Mammary epithelial cell (primary cell): ENCODE measurements at regions not wholly inside any gene's neighbourhood (a gene's known extent, or its start where the extent isn't known, plus 50 kb on each side); places are given as distances from the start of the nearest gene placed in this dataset.

Experiments
- EZH2 ChIP-seq: IDR thresholded peaks from 2 replicates; pipeline ENCODE4 v1.6.1; 2012; ENCODE audit warnings: low read length, inconsistent platforms, borderline replicate concordance
- TF ChIP-seq, protein P1 (sequence below), 2 donors: IDR thresholded peaks in 1 of 2; conservative IDR thresholded peaks in 1 of 2; 2 replicates each; pipeline ENCODE4 v1.5.1; 2011 to 2012; ENCODE audit warnings: inconsistent platforms in 2 of 2, low read length in 2 of 2, mild to moderate bottlenecking in 2 of 2, control low read depth in 1 of 2, low read depth in 1 of 2; ENCODE audit not compliant: insufficient read depth in 1 of 2; ENCODE audit errors: extremely low read depth in 1 of 2

DNA sequence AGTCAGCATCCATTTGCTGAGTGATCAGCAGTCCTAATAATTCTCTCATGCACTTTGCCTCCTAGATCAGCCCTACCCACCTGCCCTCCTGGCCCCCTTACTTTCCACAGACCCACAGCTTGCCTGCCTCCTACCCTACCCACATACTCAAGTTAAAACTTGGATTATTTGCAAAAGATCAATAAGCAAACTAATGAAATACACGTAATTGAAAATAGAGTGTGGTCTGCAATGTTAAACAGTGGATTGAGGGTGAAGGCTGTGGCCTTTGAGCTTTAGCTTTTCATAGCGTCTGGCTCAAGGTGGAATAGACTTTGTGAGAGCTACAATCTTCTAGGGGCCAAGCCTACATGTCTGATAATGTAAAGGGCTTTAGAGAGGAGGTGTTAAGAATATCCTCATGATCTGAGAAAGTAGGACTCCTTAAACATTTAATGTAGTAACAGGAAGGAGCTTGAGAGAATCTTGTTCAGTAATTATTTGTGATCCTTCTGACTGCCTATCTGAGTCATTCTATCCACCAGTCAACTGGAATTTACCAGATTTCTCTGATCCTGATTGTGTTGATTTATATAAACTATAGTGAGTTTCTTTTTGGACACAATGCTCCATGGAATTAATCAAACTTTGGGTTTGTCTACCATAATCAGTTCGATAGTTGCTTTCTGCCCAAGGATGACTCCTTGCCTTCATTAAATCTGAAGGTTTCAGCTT lies 310.0 kb downstream of the HRH4 start:
- no peak for TF ChIP-seq EZH2
- TF ChIP-seq, protein P1, sequence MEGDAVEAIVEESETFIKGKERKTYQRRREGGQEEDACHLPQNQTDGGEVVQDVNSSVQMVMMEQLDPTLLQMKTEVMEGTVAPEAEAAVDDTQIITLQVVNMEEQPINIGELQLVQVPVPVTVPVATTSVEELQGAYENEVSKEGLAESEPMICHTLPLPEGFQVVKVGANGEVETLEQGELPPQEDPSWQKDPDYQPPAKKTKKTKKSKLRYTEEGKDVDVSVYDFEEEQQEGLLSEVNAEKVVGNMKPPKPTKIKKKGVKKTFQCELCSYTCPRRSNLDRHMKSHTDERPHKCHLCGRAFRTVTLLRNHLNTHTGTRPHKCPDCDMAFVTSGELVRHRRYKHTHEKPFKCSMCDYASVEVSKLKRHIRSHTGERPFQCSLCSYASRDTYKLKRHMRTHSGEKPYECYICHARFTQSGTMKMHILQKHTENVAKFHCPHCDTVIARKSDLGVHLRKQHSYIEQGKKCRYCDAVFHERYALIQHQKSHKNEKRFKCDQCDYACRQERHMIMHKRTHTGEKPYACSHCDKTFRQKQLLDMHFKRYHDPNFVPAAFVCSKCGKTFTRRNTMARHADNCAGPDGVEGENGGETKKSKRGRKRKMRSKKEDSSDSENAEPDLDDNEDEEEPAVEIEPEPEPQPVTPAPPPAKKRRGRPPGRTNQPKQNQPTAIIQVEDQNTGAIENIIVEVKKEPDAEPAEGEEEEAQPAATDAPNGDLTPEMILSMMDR (conservative IDR thresholded peaks at IDR 0.05 in 1 of 2, IDR thresholded peaks at IDR 0.05 in 1 of 2; ENCODE audit: extremely low read depth in 1 of 2, insufficient read depth in 1 of 2, low read depth in 1 of 2, low read length in 2 of 2) = no peak
